ENCODE measurements at regions not wholly inside any gene's neighbourhood (a gene's known extent, or its start where the extent isn't known, plus 50 kb on each side); places are given as distances from the start of the nearest gene placed in this dataset.
A peak's percentile ranks its signal among the peaks of the same experiment; 100 is the strongest.

- Histone ChIP-seq H3K27me3 (ENCODE audit: control insufficient read depth, insufficient read depth, low read length) (no peaks in the 10 kb centered on the region), H3K9me3 (ENCODE audit: control insufficient read depth, low read depth, low read length) (no peaks in the 10 kb centered on the region), H3K27ac (ENCODE audit: low read length) (no peak overlapping the region), H3K36me3 (ENCODE audit: control insufficient read depth, insufficient read depth, low read length) (no peaks in the 10 kb centered on the region), H3K4me3 (ENCODE audit: low read length) (no peak overlapping the region), H3K4me1 (ENCODE audit: control insufficient read depth, insufficient read depth, low read length) (no peaks in the 10 kb centered on the region)
- DNase-seq, result no peak
Measured at GRCh38 chr2:12987246-12987645, 270.5 kb downstream of the TRIB2 start.

GRCh38 chr2:12988279-12988678 lies 271.5 kb downstream of the TRIB2 start:
- Histone ChIP-seq H3K36me3 (ENCODE audit: control insufficient read depth, insufficient read depth, low read length) (no peaks in the 10 kb centered on the region), H3K4me3 (ENCODE audit: low read length) (no peak overlapping the region), H3K27me3 (ENCODE audit: control insufficient read depth, insufficient read depth, low read length) (no peaks in the 10 kb centered on the region), H3K9me3 (ENCODE audit: control insufficient read depth, low read depth, low read length) (no peaks in the 10 kb centered on the region), H3K4me1 (ENCODE audit: control insufficient read depth, insufficient read depth, low read length) (no peaks in the 10 kb centered on the region), H3K27ac (ENCODE audit: low read length) (no peak overlapping the region)
- no peak for DNase-seq
- WGBS (ENCODE audit: insufficient coverage, low lambda C conversion rate), result 85% methylated on average over 2 of the region's 2 CpGs

- no peak overlapping the region for H3K4me3 ChIP-seq (ENCODE audit: low read length)
- no peaks in the 10 kb centered on the region for H3K4me1 ChIP-seq (ENCODE audit: control insufficient read depth, insufficient read depth, low read length)
- WGBS (ENCODE audit: insufficient coverage, low lambda C conversion rate), result no CpG with 5 or more reads among the region's 1 CpG
- no peaks in the 10 kb centered on the region for H3K36me3 ChIP-seq (ENCODE audit: control insufficient read depth, insufficient read depth, low read length)
- no peak for DNase-seq
- H3K27me3 ChIP-seq (ENCODE audit: control insufficient read depth, insufficient read depth, low read length), result no peaks in the 10 kb centered on the region
- no peak overlapping the region for H3K27ac ChIP-seq (ENCODE audit: low read length)
- H3K9me3 ChIP-seq (ENCODE audit: control insufficient read depth, low read depth, low read length), result no peaks in the 10 kb centered on the region
Measured at GRCh38 chr2:12990523-12990922, 273.8 kb downstream of the TRIB2 start.

GRCh38 chr2:12998685-12999084 lies 281.9 kb downstream of the TRIB2 start:
- Histone ChIP-seq H3K4me3 (ENCODE audit: low read length) (no peak overlapping the region), H3K27ac (ENCODE audit: low read length) (no peak overlapping the region), H3K9me3 (ENCODE audit: control insufficient read depth, low read depth, low read length) (no peaks in the 10 kb centered on the region), H3K27me3 (ENCODE audit: control insufficient read depth, insufficient read depth, low read length) (no peaks in the 10 kb centered on the region), H3K4me1 (ENCODE audit: control insufficient read depth, insufficient read depth, low read length) (no peaks in the 10 kb centered on the region), H3K36me3 (ENCODE audit: control insufficient read depth, insufficient read depth, low read length) (no peaks in the 10 kb centered on the region)
- WGBS (ENCODE audit: insufficient coverage, low lambda C conversion rate), result no CpG with 5 or more reads among the region's 1 CpG
- no peak for DNase-seq

GRCh38 chr2:13000664-13001363 lies 284.1 kb downstream of the TRIB2 start:
- DNase-seq, result peak; percentile 34 to 35
- Histone ChIP-seq H3K4me1 (ENCODE audit: control insufficient read depth, insufficient read depth, low read length) (no peaks in the 10 kb centered on the region), H3K9me3 (ENCODE audit: control insufficient read depth, low read depth, low read length) (no peaks in the 10 kb centered on the region), H3K27ac (ENCODE audit: low read length) (peak overlapping the region; percentile 49), H3K4me3 (ENCODE audit: low read length) (no peak overlapping the region), H3K36me3 (ENCODE audit: control insufficient read depth, insufficient read depth, low read length) (no peaks in the 10 kb centered on the region), H3K27me3 (ENCODE audit: control insufficient read depth, insufficient read depth, low read length) (no peaks in the 10 kb centered on the region)
- no CpG with 5 or more reads among the region's 12 CpGs for WGBS (ENCODE audit: insufficient coverage, low lambda C conversion rate)

- Histone ChIP-seq H3K27ac (ENCODE audit: low read length) (no peak overlapping the region), H3K4me3 (ENCODE audit: low read length) (no peak overlapping the region), H3K9me3 (ENCODE audit: control insufficient read depth, low read depth, low read length) (no peaks in the 10 kb centered on the region), H3K36me3 (ENCODE audit: control insufficient read depth, insufficient read depth, low read length) (no peaks in the 10 kb centered on the region), H3K4me1 (ENCODE audit: control insufficient read depth, insufficient read depth, low read length) (no peaks in the 10 kb centered on the region), H3K27me3 (ENCODE audit: control insufficient read depth, insufficient read depth, low read length) (no peaks in the 10 kb centered on the region)
- no peak for DNase-seq
- WGBS (ENCODE audit: insufficient coverage, low lambda C conversion rate), result 82% methylated on average over 1 of the region's 2 CpGs
Measured at GRCh38 chr2:13001408-13001807, 284.7 kb downstream of the TRIB2 start.

GRCh38 chr2:13002536-13003331 lies 286.0 kb downstream of the TRIB2 start:
- no peaks in the 10 kb centered on the region for H3K36me3 ChIP-seq (ENCODE audit: control insufficient read depth, insufficient read depth, low read length)
- H3K27me3 ChIP-seq (ENCODE audit: control insufficient read depth, insufficient read depth, low read length), result no peaks in the 10 kb centered on the region
- H3K27ac ChIP-seq (ENCODE audit: low read length), result no peak overlapping the region
- H3K9me3 ChIP-seq (ENCODE audit: control insufficient read depth, low read depth, low read length), result no peaks in the 10 kb centered on the region
- DNase-seq, result no peak
- no CpG with 5 or more reads among the region's 7 CpGs for WGBS (ENCODE audit: insufficient coverage, low lambda C conversion rate)
- no peak overlapping the region for H3K4me3 ChIP-seq (ENCODE audit: low read length)
- H3K4me1 ChIP-seq (ENCODE audit: control insufficient read depth, insufficient read depth, low read length), result no peaks in the 10 kb centered on the region

- no CpG with 5 or more reads among the region's 2 CpGs for WGBS (ENCODE audit: insufficient coverage, low lambda C conversion rate)
- H3K9me3 ChIP-seq (ENCODE audit: control insufficient read depth, low read depth, low read length), result no peaks in the 10 kb centered on the region
- no peaks in the 10 kb centered on the region for H3K27me3 ChIP-seq (ENCODE audit: control insufficient read depth, insufficient read depth, low read length)
- no peak for DNase-seq
- no peak overlapping the region for H3K27ac ChIP-seq (ENCODE audit: low read length)
- H3K4me1 ChIP-seq (ENCODE audit: control insufficient read depth, insufficient read depth, low read length), result no peaks in the 10 kb centered on the region
- no peak overlapping the region for H3K4me3 ChIP-seq (ENCODE audit: low read length)
- H3K36me3 ChIP-seq (ENCODE audit: control insufficient read depth, insufficient read depth, low read length), result no peaks in the 10 kb centered on the region
Measured at GRCh38 chr2:13003500-13003899, 286.8 kb downstream of the TRIB2 start.

- no peaks in the 10 kb centered on the region for H3K36me3 ChIP-seq (ENCODE audit: control insufficient read depth, insufficient read depth, low read length)
- WGBS (ENCODE audit: insufficient coverage, low lambda C conversion rate), result 90% methylated on average over 2 of the region's 2 CpGs
- no peak for DNase-seq
- H3K27ac ChIP-seq (ENCODE audit: low read length), result no peak overlapping the region
- no peaks in the 10 kb centered on the region for H3K4me1 ChIP-seq (ENCODE audit: control insufficient read depth, insufficient read depth, low read length)
- H3K27me3 ChIP-seq (ENCODE audit: control insufficient read depth, insufficient read depth, low read length), result no peaks in the 10 kb centered on the region
- no peak overlapping the region for H3K4me3 ChIP-seq (ENCODE audit: low read length)
- no peaks in the 10 kb centered on the region for H3K9me3 ChIP-seq (ENCODE audit: control insufficient read depth, low read depth, low read length)
Measured at GRCh38 chr2:13005048-13005447, 288.3 kb downstream of the TRIB2 start.

GRCh38 chr2:13005761-13006335 lies 289.1 kb downstream of the TRIB2 start:
- Histone ChIP-seq H3K36me3 (ENCODE audit: control insufficient read depth, insufficient read depth, low read length) (no peaks in the 10 kb centered on the region), H3K9me3 (ENCODE audit: control insufficient read depth, low read depth, low read length) (no peaks in the 10 kb centered on the region), H3K27ac (ENCODE audit: low read length) (peak overlapping the region; percentile 8), H3K4me1 (ENCODE audit: control insufficient read depth, insufficient read depth, low read length) (no peaks in the 10 kb centered on the region), H3K27me3 (ENCODE audit: control insufficient read depth, insufficient read depth, low read length) (no peaks in the 10 kb centered on the region), H3K4me3 (ENCODE audit: low read length) (no peak overlapping the region)
- no peak for DNase-seq
- 85% methylated on average over 5 of the region's 7 CpGs for WGBS (ENCODE audit: insufficient coverage, low lambda C conversion rate)
